K562 (cell line): ENCODE measurements at regions not wholly inside any gene's neighbourhood (a gene's known extent, or its start where the extent isn't known, plus 50 kb on each side); places are given as distances from the start of the nearest gene placed in this dataset.
A peak's percentile ranks its signal among the peaks of the same experiment; 100 is the strongest.

ENCODE experiments used
- ATF2 ChIP-seq: sonication (generic); formaldehyde crosslinking; IDR thresholded peaks from 2 replicates; pipeline ENCODE4 v1.8.1; 2022; ENCODE audit warnings: missing genetic modification reagents
- CEBPG ChIP-seq, 3 experiments: fragments of 200-800 bp in 1 of 3; sonication (Bioruptor generic) in 1 of 3; sonication (generic) in 1 of 3; formaldehyde crosslinking in 1 of 3; IDR thresholded peaks in 2 of 3; conservative IDR thresholded peaks in 1 of 3; 2 replicates each; pipeline versions ENCODE4 v1.6.1 to v1.8.0; 2016 to 2022; ENCODE audit warnings: missing compliant biosample characterization in 2 of 3, missing genetic modification characterization in 2 of 3, mild to moderate bottlenecking in 1 of 3, missing genetic modification reagents in 1 of 3
- DACH1 ChIP-seq: fragments of 450-650 bp; IDR thresholded peaks from 2 replicates; pipeline ENCODE4 v1.6.1; 2018; ENCODE audit not compliant: partially characterized antibody
- ELF1 ChIP-seq: fragments of 200-800 bp; sonication (Bioruptor generic); IDR thresholded peaks from 2 replicates; pipeline ENCODE4 v1.6.1; 2016; ENCODE audit warnings: missing genetic modification characterization, missing compliant biosample characterization
- HLTF ChIP-seq: fragments of 450-650 bp; IDR thresholded peaks from 2 replicates; pipeline ENCODE4 v1.6.1; 2016
- HNRNPK ChIP-seq: fragments of 200-400 bp; formaldehyde crosslinking; IDR thresholded peaks from one replicate; pipeline ENCODE4 v1.6.1; 2018; ENCODE audit warnings: mild to moderate bottlenecking, low read depth, low read length; ENCODE audit not compliant: poor library complexity, severe bottlenecking
- IRF1 ChIP-seq: sonication (generic); formaldehyde crosslinking; IDR thresholded peaks from 2 replicates; pipeline ENCODE4 v1.8.0; 2022; ENCODE audit warnings: missing genetic modification reagents, mild to moderate bottlenecking, borderline replicate concordance
- MAFF ChIP-seq: IDR thresholded peaks from 2 replicates; pipeline ENCODE4 v1.6.1; 2012; ENCODE audit warnings: low read length, improper control_type of control experiment
- MLLT1 ChIP-seq, 2 experiments: fragments of 450-650 bp; IDR thresholded peaks; 2 replicates each; pipeline ENCODE4 v1.6.1; 2016
- NKRF ChIP-seq: fragments of 450-650 bp; IDR thresholded peaks from 2 replicates; pipeline ENCODE4 v1.6.1; 2016; ENCODE audit warnings: borderline replicate concordance
- PTTG1 ChIP-seq: fragments of 450-650 bp; IDR thresholded peaks from 2 replicates; pipeline ENCODE4 v1.6.1; 2016; ENCODE audit warnings: low read depth, mild to moderate bottlenecking, missing genetic modification characterization, missing compliant biosample characterization
- RBM14 ChIP-seq: fragments of 200-400 bp; formaldehyde crosslinking; IDR thresholded peaks from 2 replicates; pipeline ENCODE4 v1.6.1; 2018; ENCODE audit warnings: low read depth, mild to moderate bottlenecking, low read length, moderate library complexity, borderline replicate concordance; ENCODE audit not compliant: insufficient read depth
- SAFB2 ChIP-seq: fragments of 200-400 bp; formaldehyde crosslinking; IDR thresholded peaks from 2 replicates; pipeline ENCODE4 v1.6.1; 2018; ENCODE audit warnings: borderline replicate concordance, low read length, low read depth, moderate library complexity; ENCODE audit not compliant: severe bottlenecking
- SMARCA5 ChIP-seq: fragments of 450-650 bp; IDR thresholded peaks from 2 replicates; pipeline ENCODE4 v1.6.1; 2016
- STAT6 ChIP-seq: sonication (generic); formaldehyde crosslinking; IDR thresholded peaks from 2 replicates; pipeline ENCODE4 v1.8.1; 2023; ENCODE audit warnings: mild to moderate bottlenecking, missing genetic modification reagents
- ZBTB17 ChIP-seq: fragments of 450-650 bp; formaldehyde crosslinking; IDR thresholded peaks from 2 replicates; pipeline ENCODE4 v1.4.0; 2020; ENCODE audit warnings: mild to moderate bottlenecking
- ZFP36 ChIP-seq: fragments of 150-350 bp; IDR thresholded peaks from 2 replicates; pipeline ENCODE4 v1.6.1; 2018; ENCODE audit warnings: low read length, low read depth; ENCODE audit not compliant: partially characterized antibody
- ZNF766 ChIP-seq: fragments of 200-800 bp; sonication (Bioruptor generic); conservative IDR thresholded peaks from 2 replicates; pipeline ENCODE4 v1.6.1; 2016; ENCODE audit warnings: missing genetic modification characterization, missing compliant biosample characterization
- TF ChIP-seq, protein P1 (sequence below): fragments of 250-450 bp; sonication (Bioruptor Pico); IDR thresholded peaks from 2 replicates; pipeline ENCODE4 v1.5.0; 2021

DNA sequence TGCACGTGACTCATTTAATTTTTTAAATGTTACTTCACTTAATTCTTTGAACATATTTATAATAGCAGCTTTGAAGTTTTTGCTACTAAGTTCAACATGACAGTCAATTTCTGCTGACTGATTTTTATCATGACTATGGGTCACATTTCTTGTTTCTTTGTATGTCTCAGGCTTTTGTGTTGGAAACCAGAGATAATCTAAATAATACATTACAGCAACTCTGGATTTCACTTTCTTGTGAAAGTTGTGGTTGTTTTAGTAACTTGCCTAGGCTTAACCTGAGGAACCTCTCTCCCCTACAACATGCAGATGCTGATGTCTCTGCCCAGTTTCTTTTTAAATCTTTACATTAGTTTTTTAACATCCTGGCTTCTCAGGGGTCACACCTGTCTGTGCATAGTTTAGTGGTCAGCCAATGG lies 180.8 kb downstream of the CCDC71L start (continued):
- TF ChIP-seq MLLT1 (IDR thresholded peaks at IDR 0.05) (no peak), HLTF (no peak), SMARCA5 (no peak), DACH1 (no peak), ZFP36 (no peak), SAFB2 (no peak), PTTG1 (tag) (no peak), ZNF766 (CRISPR knock-in tag) (no peak), ZBTB17 (CRISPR knock-in tag) (no peak), ATF2 (CRISPR knock-in tag) (no peak), IRF1 (CRISPR knock-in tag) (no peak), NKRF (no peak), ELF1 (tag) (peak; percentile 45; the same call in 1 of the 2 replicates), HNRNPK (no peak), STAT6 (CRISPR knock-in tag) (no peak), RBM14 (no peak), MAFF (peak; percentile 32; the same call in 1 of the 2 replicates), CEBPG (CRISPR knock-in tag; IDR thresholded peaks at IDR 0.05) (no peak), CEBPG (tag; conservative IDR thresholded peaks at IDR 0.05 in 1 of 2, IDR thresholded peaks at IDR 0.05 in 1 of 2) (0 out of 4 replicates have a peak, but pooled peaks of 1 of the 2 experiments have one; percentile 27)
- TF ChIP-seq, protein P1, sequence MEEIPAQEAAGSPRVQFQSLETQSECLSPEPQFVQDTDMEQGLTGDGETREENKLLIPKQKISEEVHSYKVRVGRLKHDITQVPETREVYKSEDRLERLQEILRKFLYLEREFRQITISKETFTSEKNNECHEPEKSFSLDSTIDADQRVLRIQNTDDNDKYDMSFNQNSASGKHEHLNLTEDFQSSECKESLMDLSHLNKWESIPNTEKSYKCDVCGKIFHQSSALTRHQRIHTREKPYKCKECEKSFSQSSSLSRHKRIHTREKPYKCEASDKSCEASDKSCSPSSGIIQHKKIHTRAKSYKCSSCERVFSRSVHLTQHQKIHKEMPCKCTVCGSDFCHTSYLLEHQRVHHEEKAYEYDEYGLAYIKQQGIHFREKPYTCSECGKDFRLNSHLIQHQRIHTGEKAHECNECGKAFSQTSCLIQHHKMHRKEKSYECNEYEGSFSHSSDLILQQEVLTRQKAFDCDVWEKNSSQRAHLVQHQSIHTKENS (CRISPR knock-in tag): no peak
